Erythroblast (primary cell): ENCODE measurements at regions not wholly inside any gene's neighbourhood (a gene's known extent, or its start where the extent isn't known, plus 50 kb on each side); places are given as distances from the start of the nearest gene placed in this dataset.

Experiments used
- GATA1 ChIP-seq: IDR thresholded peaks from 2 replicates; pipeline ENCODE4 v1.6.1; 2011; ENCODE audit warnings: low read depth, mild to moderate bottlenecking, control low read depth, low read length, moderate library complexity
- POLR2A ChIP-seq: IDR thresholded peaks from 2 replicates; pipeline ENCODE4 v1.6.1; 2011; ENCODE audit warnings: mild to moderate bottlenecking, low read length

- TF ChIP-seq POLR2A (no peak), GATA1 (no peak)
These were observed 470.9 kb downstream of the CCER1 start for GRCh38 chr12:90484094-90484493.
